ENCODE measurements at regions not wholly inside any gene's neighbourhood (a gene's known extent, or its start where the extent isn't known, plus 50 kb on each side); places are given as distances from the start of the nearest gene placed in this dataset.

- TF ChIP-seq ZFX (IDR thresholded peaks at IDR 0.05) (no peak), CTCF (IDR thresholded peaks at IDR 0.05 in 2 of 3, conservative IDR thresholded peaks at IDR 0.05 in 1 of 3; ENCODE audit: borderline replicate concordance in 1 of 3, insufficient read depth in 1 of 3, low read depth in 2 of 3, low read length in 2 of 3) (no peak), POLR2A (IDR thresholded peaks at IDR 0.05; ENCODE audit: borderline replicate concordance, extremely low read depth, insufficient read depth, insufficient read length) (no peak), JUND (IDR thresholded peaks at IDR 0.05) (no peak), REST (IDR thresholded peaks at IDR 0.05; ENCODE audit: low read depth) (no peak)
These were observed 497.6 kb upstream of the KLHL29 start for GRCh38 chr2:22887426-22887825.
